IPS-18a (cell line): ENCODE measurements at regions not wholly inside any gene's neighbourhood (a gene's known extent, or its start where the extent isn't known, plus 50 kb on each side); places are given as distances from the start of the nearest gene placed in this dataset.

ENCODE experiments used
- H3K27ac ChIP-seq: one replicate; pipeline ENCODE4 v1.5.1; 2013; ENCODE audit warnings: low read length
- H3K27me3 ChIP-seq: one replicate; pipeline ENCODE4 v1.6.1; 2013; ENCODE audit warnings: mild to moderate bottlenecking, low read length; ENCODE audit not compliant: control insufficient read depth, insufficient read depth
- H3K36me3 ChIP-seq: one replicate; pipeline ENCODE4 v1.6.1; 2013; ENCODE audit warnings: low read depth, low read length; ENCODE audit not compliant: control insufficient read depth
- H3K4me1 ChIP-seq: one replicate; pipeline ENCODE4 v1.6.1; 2013; ENCODE audit warnings: low read depth, low read length; ENCODE audit not compliant: control insufficient read depth
- H3K4me3 ChIP-seq: one replicate; pipeline ENCODE4 v1.5.1; 2013; ENCODE audit warnings: low read length
- H3K9ac ChIP-seq: one replicate; pipeline ENCODE4 v1.6.1; 2013; ENCODE audit warnings: mild to moderate bottlenecking, low read length, moderate library complexity
- H3K9me3 ChIP-seq: one replicate; pipeline ENCODE4 v1.6.1; 2013; ENCODE audit warnings: low read depth, low read length; ENCODE audit not compliant: control insufficient read depth

DNA sequence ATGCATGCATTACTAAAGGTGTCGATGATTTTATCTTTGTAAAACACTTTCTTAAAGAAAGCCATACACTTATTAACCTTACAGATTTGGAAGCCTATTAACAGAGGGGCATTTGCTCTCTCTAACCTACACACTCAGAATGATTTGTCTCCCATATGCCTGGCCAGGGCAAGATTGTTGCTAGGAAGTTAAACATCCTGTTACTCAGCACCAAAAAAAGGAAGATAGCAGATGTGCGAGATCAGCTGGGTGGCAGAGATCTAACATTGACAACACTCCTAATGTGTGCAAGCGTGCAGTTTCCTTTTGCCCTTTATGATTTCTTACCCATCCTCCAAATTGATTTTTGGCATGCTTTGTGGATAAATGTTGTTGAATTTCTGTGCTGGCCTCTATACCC lies 73.9 kb upstream of the TMEM108 start:
- no peak overlapping the region for H3K27ac ChIP-seq
- no peak overlapping the region for H3K4me3 ChIP-seq
- H3K4me1 ChIP-seq = no peaks in the 10 kb centered on the region
- no peak overlapping the region for H3K9ac ChIP-seq
- no peaks in the 10 kb centered on the region for H3K27me3 ChIP-seq
- H3K9me3 ChIP-seq = no peaks in the 10 kb centered on the region
- no peaks in the 10 kb centered on the region for H3K36me3 ChIP-seq

DNA sequence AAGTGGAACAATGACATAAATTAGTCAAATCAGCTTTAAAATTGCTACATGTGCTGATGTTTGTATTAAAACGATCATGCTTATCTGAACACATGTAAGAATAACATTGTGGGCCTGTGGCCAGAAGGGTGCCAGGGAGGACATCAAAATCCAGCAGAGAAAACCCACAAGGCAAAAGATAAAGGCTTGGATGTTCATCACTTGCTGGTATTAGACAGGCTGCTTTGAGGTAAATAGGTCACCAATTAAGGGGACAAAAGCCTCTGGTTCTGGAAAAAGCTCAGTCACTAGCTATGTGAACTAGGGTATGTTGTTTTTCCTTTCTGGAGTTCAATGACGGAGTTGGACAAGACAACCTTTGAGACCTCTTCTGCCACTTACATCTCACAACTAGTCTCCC lies 74.4 kb upstream of the TMEM108 start:
- Histone ChIP-seq H3K27me3 (no peaks in the 10 kb centered on the region), H3K9ac (no peak overlapping the region), H3K36me3 (no peaks in the 10 kb centered on the region), H3K4me3 (no peak overlapping the region), H3K9me3 (no peaks in the 10 kb centered on the region), H3K4me1 (no peaks in the 10 kb centered on the region), H3K27ac (no peak overlapping the region)

DNA sequence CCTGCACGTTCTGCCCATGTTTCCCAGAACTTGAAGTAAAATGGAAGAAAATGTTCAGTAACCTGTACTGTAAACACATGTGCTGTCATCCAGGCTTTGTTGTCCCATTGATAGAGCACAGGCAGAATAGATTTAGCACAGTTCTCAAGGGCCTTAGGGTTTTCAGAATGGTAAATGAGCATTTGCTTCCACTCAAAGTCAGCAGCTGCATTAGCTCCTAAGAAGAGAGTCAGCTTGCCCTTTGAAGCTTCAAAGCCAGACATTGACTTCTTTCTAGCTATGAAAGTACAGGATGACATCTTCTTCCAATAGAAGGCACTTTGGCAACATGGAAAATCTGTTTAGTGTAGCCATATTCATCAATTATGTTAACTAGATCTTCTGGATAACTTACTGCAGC lies 76.2 kb upstream of the TMEM108 start:
- Histone ChIP-seq H3K4me1 (no peaks in the 10 kb centered on the region), H3K27me3 (no peaks in the 10 kb centered on the region), H3K9ac (no peak overlapping the region), H3K4me3 (no peak overlapping the region), H3K36me3 (no peaks in the 10 kb centered on the region), H3K27ac (no peak overlapping the region), H3K9me3 (no peaks in the 10 kb centered on the region)

DNA sequence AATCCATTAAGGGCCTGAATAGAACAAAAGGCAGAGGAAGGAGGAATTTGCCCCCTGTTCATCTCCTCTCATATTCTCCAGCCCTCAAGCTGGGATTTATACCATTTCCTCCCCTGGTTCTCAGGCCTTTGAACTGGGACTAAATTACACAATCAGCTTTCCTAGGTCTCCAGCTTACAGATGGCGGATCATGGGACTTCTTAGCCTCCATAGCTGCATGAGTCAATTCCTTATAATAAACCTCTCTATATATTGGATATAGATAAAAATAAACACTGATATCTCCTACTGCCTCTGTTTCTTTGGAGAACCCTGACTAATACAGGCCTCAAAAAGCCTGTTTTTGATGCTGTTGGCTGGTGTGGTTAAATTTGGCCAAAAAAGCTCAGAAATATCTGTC lies 84.5 kb upstream of the TMEM108 start:
- Histone ChIP-seq H3K27ac (no peak overlapping the region), H3K27me3 (no peaks in the 10 kb centered on the region), H3K9ac (no peak overlapping the region), H3K4me1 (no peaks in the 10 kb centered on the region), H3K4me3 (no peak overlapping the region), H3K36me3 (no peaks in the 10 kb centered on the region), H3K9me3 (no peaks in the 10 kb centered on the region)

DNA sequence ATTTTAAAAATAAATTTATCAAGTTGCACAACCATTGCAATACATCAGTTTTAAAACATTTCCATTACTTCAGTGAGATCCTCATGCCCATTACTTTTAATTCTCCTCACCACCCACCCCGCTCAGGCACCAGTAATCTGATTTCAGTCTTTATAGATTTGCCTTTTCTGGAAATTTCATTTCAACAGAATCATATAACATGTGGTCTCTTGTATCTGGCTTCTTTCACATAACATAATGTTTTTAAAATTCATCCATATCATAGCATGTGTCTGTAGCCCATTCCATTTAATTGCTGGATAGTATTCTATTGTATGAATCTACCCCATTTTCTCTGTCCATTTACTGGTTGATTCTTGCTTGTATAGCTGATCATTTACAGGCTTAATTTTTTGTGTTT lies 110.3 kb upstream of the TMEM108 start:
- H3K27me3 ChIP-seq = no peaks in the 10 kb centered on the region
- H3K4me3 ChIP-seq = no peak overlapping the region
- no peaks in the 10 kb centered on the region for H3K4me1 ChIP-seq
- H3K36me3 ChIP-seq = no peaks in the 10 kb centered on the region
- no peak overlapping the region for H3K27ac ChIP-seq
- no peaks in the 10 kb centered on the region for H3K9me3 ChIP-seq
- no peak overlapping the region for H3K9ac ChIP-seq

DNA sequence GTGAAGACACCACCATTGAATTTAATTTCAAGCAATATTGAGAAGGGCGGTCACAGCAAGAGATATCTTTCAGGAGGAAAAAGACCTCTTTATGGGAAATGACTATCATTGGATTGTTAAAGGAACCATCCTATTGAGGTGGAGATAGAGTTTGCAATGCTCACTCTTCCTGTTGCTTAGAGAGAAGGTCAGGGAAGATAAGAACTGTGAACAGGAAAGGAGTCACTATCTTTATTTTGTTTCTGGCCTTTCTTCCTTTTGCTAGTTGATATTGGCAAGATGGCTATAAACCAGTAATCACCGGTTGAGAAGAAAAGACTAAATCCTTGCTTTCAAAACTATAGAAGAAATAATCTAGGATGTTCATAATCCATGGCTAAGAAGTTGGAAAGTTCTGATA lies 112.1 kb upstream of the TMEM108 start:
- Histone ChIP-seq H3K36me3 (no peaks in the 10 kb centered on the region), H3K27ac (no peak overlapping the region), H3K9me3 (no peaks in the 10 kb centered on the region), H3K27me3 (no peaks in the 10 kb centered on the region), H3K9ac (no peak overlapping the region), H3K4me3 (no peak overlapping the region), H3K4me1 (no peaks in the 10 kb centered on the region)

DNA sequence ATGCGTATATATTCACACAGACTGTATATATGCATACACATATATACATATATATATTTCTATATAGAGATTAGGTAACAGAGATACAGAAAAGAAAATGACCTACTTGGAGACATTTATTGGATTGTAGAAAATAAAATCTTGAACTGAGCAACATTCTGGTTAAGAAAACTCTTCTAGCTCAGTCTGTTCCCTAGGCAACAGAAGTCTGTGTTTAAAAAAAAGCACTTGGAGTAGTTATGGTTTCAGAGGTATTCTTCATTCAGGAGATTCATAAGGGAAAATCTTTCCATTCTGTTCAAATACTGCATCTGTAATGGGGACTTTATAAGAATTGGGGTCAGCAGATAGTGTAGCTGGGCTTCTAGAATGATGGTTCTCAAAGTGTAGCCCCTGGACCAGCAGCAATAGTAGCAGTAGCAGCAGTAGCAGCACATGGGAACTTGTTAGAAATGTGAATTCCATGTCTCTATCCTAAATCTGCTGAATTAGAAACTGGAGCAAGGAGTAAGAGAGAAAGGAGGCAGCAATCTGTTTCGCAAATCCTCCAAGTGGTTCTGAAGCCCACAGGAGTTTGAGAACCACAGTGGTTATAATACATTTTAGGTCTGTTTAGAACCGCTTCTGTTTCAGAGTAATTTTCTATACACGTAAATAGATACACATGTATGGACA lies 112.8 kb upstream of the TMEM108 start:
- Histone ChIP-seq H3K4me3 (no peak overlapping the region), H3K9me3 (no peaks in the 10 kb centered on the region), H3K27ac (no peak overlapping the region), H3K27me3 (no peaks in the 10 kb centered on the region), H3K9ac (no peak overlapping the region), H3K36me3 (no peaks in the 10 kb centered on the region), H3K4me1 (no peaks in the 10 kb centered on the region)

DNA sequence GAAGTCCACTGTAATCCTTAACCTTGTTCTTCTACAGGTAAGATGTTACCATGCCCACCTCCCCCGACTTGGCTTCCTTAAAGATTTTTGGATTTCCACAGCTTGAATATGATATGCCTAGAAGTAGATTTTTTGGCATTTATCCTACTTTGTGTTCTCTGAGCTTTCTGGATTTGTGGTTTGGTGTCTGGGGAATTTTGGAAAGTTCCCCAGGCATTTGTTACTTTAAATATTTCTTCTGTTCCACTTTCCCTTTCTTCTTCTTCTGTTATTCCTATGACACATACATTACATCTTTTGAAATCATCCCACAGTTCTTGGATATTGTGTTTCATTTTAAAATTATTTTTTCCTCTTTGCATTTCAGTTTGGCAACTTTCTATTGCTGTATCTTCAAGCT lies 122.1 kb upstream of the TMEM108 start:
- Histone ChIP-seq H3K36me3 (no peaks in the 10 kb centered on the region), H3K4me3 (no peak overlapping the region), H3K9me3 (no peaks in the 10 kb centered on the region), H3K27ac (no peak overlapping the region), H3K9ac (no peak overlapping the region), H3K27me3 (no peaks in the 10 kb centered on the region), H3K4me1 (no peaks in the 10 kb centered on the region)

DNA sequence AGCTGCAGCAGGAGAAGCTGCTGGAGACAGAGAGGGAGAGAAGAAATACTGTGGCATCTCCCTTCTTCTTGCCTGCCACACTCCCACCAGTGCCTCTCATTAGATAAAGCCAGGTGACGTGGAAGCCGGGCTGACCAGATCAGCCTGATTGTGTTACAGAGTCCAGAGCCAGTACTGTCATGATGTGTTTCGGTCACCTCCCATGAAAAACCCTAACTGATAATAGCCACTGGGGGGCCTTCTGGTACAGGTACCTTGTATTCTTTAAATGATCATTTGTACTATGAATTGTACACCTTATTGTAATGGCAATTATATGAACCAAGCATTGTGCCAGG lies 125.8 kb upstream of the TMEM108 start:
- H3K4me3 ChIP-seq = no peak overlapping the region
- no peaks in the 10 kb centered on the region for H3K36me3 ChIP-seq
- no peaks in the 10 kb centered on the region for H3K9me3 ChIP-seq
- no peaks in the 10 kb centered on the region for H3K4me1 ChIP-seq
- no peaks in the 10 kb centered on the region for H3K27me3 ChIP-seq
- H3K27ac ChIP-seq = no peak overlapping the region
- H3K9ac ChIP-seq = no peak overlapping the region

DNA sequence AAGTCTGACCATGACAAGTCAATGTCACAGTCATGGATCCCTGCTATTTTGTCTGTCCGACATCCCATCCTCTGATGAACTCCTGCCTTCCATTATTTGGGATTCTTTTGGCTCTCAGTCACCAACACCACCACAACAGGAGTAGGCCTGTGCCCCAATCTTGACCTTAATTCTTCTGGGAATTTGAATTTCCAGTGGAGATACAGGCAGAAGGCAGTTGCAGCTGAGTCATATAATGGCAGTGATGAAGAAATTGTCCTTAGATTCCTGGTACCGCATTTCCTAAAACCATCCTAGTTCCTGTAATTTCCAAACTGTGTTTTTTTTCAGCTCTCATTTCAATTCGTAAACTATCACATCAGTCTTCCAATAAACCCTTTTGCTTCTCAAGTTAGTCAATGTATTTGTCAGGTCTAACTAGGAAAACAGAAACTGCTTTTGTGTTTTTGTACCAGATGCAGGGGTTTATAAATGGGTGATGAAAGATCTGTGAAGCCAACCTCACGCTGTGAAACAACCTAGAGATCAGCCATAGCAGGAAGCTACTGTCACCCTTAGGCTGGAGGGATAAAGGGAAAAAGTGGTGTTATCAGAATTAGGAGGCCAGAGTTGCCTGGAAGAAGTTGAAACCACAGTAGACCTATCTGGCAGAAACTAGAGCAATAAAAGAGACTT lies 126.3 kb upstream of the TMEM108 start:
- Histone ChIP-seq H3K9me3 (no peaks in the 10 kb centered on the region), H3K36me3 (no peaks in the 10 kb centered on the region), H3K9ac (no peak overlapping the region), H3K4me3 (no peak overlapping the region), H3K27ac (no peak overlapping the region), H3K27me3 (no peaks in the 10 kb centered on the region), H3K4me1 (no peaks in the 10 kb centered on the region)

DNA sequence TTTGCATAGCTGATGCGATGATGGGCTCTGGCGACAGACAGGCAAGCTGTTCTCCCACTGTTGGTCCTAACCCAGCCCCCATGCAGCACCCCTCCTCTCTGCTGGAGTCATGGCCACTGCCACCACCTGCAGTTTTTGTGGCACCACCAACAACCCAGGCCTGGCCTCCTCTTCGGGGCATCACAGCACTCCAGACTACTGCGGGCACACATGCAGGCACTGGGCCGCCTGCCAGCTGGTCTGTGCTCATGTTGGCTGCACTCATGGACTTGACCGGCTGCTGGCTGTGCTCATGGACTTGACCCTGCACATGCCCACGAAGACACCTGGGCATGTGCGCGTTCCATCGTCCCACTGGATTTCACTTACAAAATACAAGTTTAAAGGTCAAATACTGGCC lies 130.9 kb upstream of the TMEM108 start:
- no peak overlapping the region for H3K4me3 ChIP-seq
- H3K27ac ChIP-seq = no peak overlapping the region
- no peak overlapping the region for H3K9ac ChIP-seq
- H3K27me3 ChIP-seq = no peaks in the 10 kb centered on the region
- no peaks in the 10 kb centered on the region for H3K36me3 ChIP-seq
- no peaks in the 10 kb centered on the region for H3K9me3 ChIP-seq
- H3K4me1 ChIP-seq = no peaks in the 10 kb centered on the region

DNA sequence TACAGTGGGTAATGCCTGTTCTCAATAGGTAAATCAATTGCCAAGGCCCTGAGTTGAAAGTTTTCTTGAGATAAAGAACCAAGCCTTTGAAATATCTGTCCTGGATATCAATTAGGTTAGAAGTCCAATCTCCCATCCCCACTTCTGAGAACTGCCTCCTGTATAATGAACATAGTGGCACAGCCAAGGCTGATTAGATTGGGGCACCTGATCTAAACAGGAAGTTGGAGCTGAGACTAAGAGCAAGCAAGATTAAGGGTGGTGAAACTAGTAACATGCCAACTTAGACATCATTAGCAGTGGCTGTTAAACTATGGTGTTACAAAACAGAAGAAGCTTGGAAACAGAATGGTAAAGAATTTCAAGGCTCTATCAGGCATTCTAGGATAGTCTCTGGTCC lies 137.7 kb upstream of the TMEM108 start:
- no peaks in the 10 kb centered on the region for H3K9me3 ChIP-seq
- no peaks in the 10 kb centered on the region for H3K36me3 ChIP-seq

More for the DNA sequence above, 137.7 kb upstream of the TMEM108 start:
- H3K4me3 ChIP-seq = no peak overlapping the region
- no peak overlapping the region for H3K27ac ChIP-seq
- H3K4me1 ChIP-seq = no peaks in the 10 kb centered on the region
- no peaks in the 10 kb centered on the region for H3K27me3 ChIP-seq
- H3K9ac ChIP-seq = no peak overlapping the region
